ENCODE measurements at regions not wholly inside any gene's neighbourhood (a gene's known extent, or its start where the extent isn't known, plus 50 kb on each side); places are given as distances from the start of the nearest gene placed in this dataset.

GRCh38 chr2:133673305-133673905 lies 105.1 kb upstream of the NCKAP5 start:
- TF ChIP-seq CTCF (IDR thresholded peaks at IDR 0.05) (no peak), POLR2A (IDR thresholded peaks at IDR 0.05) (no peak)
